Omental fat pad (tissue), 3 donors: ENCODE measurements at regions not wholly inside any gene's neighbourhood (a gene's known extent, or its start where the extent isn't known, plus 50 kb on each side); places are given as distances from the start of the nearest gene placed in this dataset.

Experiments
- ATAC-seq: fragments of 150-250 bp; one replicate; pipeline ENCODE4 v1.9.1; 2016; ENCODE audit warnings: mild to moderate bottlenecking, moderate library complexity; ENCODE audit not compliant: low FRiP score
- DNase-seq: peaks from one replicate; pipeline ENCODE4 v3.0.0-alpha.2; 2019; ENCODE audit warnings: low spot score
- TF ChIP-seq, protein P1 (sequence below), 3 donors: fragments of 450-650 bp; IDR thresholded peaks; one replicate each; pipeline ENCODE4 v1.5.1; 2016 to 2017; ENCODE audit warnings: antibody characterized with exemption in 3 of 3, mild to moderate bottlenecking in 3 of 3, moderate library complexity in 2 of 3

DNA sequence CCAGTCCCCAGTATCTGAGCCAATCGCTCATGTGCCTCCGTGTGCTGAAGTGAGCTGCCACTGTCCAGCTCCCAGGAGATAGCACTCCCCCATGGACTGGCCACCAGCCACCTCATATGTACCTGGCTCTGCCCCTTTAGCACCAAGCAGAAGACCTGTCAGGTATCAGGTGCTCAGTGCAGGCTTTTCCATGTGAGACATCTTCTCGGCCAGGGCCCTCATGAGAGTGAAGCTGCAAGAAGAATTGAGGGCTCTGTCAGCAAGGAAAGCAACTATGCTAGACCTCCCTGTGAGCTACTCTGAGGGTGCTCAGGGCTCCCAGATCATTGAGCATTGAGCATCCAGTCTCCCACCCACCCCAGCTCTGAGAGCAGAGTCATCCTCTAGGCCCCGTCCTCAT is 264.2 kb upstream of the ADAMTS16 start:
- no peak for DNase-seq
- no peak for ATAC-seq
- TF ChIP-seq, protein P1, sequence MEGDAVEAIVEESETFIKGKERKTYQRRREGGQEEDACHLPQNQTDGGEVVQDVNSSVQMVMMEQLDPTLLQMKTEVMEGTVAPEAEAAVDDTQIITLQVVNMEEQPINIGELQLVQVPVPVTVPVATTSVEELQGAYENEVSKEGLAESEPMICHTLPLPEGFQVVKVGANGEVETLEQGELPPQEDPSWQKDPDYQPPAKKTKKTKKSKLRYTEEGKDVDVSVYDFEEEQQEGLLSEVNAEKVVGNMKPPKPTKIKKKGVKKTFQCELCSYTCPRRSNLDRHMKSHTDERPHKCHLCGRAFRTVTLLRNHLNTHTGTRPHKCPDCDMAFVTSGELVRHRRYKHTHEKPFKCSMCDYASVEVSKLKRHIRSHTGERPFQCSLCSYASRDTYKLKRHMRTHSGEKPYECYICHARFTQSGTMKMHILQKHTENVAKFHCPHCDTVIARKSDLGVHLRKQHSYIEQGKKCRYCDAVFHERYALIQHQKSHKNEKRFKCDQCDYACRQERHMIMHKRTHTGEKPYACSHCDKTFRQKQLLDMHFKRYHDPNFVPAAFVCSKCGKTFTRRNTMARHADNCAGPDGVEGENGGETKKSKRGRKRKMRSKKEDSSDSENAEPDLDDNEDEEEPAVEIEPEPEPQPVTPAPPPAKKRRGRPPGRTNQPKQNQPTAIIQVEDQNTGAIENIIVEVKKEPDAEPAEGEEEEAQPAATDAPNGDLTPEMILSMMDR (IDR thresholded peaks at IDR 0.05) = no peak

DNA sequence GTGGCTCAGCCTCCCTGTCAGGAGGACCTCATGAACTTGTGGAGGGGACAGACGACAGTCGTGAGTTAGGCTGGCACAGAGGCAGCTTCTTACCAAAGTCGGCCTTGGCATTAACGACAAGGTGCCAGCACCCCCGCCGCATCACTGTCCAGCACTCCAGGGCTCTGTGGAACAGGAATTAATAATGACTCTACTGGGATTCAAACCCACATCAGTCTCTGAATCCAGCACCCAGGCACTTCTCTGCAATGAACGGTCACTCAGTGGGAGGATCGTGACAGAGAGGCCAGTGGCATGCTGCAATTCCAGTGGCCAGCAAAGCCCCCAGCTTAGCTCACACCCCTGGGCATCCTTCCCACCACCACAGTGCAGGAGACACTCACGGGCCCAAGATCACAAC is 263.3 kb upstream of the ADAMTS16 start:
- TF ChIP-seq, protein P1 (IDR thresholded peaks at IDR 0.05) = no peak
- ATAC-seq = no peak

DNA sequence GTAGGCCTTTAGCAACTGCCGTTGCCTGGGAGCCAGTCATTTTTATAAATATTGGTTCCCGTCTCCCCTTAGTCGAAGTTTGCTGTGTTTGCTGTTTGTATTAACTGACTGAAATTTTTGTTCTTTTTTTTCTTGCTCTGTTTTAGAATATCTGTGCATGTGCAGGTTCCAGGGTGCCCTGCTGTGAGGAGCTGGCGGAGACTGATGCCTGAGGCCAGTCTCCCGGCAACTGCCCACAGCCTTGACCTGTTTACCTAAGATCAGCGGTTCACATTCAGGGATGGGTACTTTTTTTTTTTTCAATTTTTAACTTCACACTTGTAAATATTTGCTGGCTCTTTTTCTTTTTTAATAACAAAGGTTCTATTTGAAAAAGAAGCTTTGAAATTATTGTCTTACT is 262.6 kb upstream of the ADAMTS16 start:
- ATAC-seq (no peak), DNase-seq (no peak)
- TF ChIP-seq, protein P1 (IDR thresholded peaks at IDR 0.05) = no peak

More for the DNA sequence above, 263.3 kb upstream of the ADAMTS16 start:
- no peak for DNase-seq

DNA sequence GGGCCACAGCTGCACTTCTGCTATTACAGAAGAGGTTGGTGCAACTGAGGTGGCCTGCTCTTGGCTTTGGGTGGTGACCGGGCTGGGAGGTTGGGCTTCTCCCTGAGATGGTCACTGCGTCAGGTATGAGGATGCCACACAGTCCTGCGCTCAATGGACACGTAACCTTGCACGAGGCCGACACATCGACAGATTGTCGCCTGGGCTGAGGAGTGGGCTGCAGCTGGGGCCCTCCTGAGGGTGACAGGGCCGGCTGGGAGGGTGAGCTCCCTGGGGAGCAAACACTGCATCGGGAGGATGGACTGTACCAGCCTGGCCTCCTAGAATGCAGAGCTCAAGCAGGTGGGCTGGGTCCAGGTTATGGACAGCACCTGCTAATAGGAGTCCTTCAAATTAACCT is 261.1 kb upstream of the ADAMTS16 start:
- TF ChIP-seq, protein P1 (IDR thresholded peaks at IDR 0.05) = no peak
- ATAC-seq = no peak
- DNase-seq = no peak

DNA sequence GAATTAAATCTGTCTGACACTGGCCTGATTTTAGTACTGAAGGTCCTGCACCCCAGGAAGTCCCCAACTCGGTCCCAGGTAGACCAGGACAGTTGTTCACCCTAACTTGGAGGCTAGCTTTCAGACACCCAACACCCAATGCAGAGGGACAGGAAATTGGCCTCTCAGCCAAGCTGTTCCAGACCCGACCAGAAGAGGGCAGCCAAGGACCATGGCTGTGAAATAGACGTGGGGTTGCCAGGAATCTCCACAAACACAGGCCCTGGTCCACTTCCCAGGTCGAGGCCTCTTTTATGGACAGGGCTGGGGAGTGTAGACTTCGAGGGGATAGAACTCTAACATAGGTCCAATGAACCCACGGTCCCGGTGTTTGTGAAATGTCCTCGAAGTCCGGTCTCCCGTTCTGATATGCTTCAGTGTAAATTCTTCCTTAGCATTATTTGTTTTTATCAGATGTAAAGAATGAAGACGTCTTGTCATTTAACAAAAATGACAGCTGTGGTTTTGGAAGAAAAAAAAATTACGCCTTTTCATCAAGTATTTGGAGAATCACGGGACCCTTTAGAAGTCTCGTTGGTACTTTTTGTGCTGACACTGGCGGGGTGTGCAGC is 260.3 kb upstream of the ADAMTS16 start:
- TF ChIP-seq, protein P1 (IDR thresholded peaks at IDR 0.05) = peak in 1 of 3 donors; percentile 85
- peak; percentile 84 for DNase-seq

DNA sequence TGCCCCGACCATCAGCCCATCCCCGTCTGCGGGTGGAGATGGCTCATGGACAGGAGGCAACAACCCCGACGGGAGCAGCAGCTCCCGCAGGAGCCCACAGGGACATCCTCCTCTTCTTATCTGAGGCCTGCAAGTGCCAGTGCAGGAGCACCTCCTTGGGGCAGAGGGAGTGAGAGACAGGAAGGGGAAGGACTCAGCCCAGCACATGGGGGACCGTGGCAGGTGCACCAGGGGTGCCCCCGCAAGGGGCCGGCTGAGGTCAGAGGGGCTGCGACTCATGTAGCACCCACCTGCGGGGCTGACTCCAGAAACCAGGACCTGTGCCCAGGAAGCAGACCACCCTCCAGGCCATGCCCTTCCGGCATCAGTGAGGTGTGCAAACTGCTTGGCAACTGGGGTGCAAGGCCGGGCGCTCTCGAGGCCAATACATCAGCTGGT is 259.8 kb upstream of the ADAMTS16 start:
- TF ChIP-seq, protein P1 (IDR thresholded peaks at IDR 0.05) = no peak
- no peak for DNase-seq
- ATAC-seq = no peak

More for the DNA sequence above, 260.3 kb upstream of the ADAMTS16 start:
- ATAC-seq = peak; percentile 72

DNA sequence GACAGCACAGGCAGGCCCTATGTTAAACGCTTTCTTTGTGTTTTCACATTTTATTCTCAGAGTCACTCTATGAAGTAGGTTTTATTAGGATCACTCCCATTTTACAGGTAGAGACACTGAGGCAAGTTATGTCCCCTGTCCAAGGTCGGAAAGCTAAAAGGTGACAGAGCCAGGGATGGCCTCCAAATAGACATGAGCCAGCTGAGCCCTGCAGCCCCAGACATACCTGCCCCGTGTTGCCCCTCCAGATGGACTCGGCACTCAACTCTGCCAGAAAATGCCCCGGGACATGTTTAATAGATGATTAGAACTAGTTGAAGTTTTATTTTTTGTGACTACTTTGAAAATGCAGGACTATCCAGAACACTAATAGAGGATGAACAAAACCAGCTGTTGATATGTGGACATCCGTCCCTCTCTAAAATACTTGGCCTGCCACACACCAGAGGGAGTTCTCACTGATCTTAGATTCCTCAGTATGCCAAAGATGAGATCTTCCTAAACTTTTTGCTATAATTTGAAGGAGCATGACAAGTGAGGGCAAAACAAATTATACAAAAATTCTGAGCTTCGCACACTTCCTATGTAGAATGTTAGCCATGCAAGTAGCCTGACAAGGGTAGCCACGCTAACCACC is 258.6 kb upstream of the ADAMTS16 start:
- TF ChIP-seq, protein P1 (IDR thresholded peaks at IDR 0.05) = no peak
- DNase-seq = no peak
- no peak for ATAC-seq
